RPMI7951 (cell line): ENCODE measurements at regions not wholly inside any gene's neighbourhood (a gene's known extent, or its start where the extent isn't known, plus 50 kb on each side); places are given as distances from the start of the nearest gene placed in this dataset.
A peak's percentile ranks its signal among the peaks of the same experiment; 100 is the strongest.
"Not testable (repeated sequence)": the region's sequence is repeated elsewhere in the genome, so short reads cannot be mapped to it uniquely, and the experiment has no call there.

Experiments used
- DNase-seq: peaks from one replicate; pipeline ENCODE4 v3.0.0-alpha.2; 2012; ENCODE audit warnings: low read depth

DNA sequence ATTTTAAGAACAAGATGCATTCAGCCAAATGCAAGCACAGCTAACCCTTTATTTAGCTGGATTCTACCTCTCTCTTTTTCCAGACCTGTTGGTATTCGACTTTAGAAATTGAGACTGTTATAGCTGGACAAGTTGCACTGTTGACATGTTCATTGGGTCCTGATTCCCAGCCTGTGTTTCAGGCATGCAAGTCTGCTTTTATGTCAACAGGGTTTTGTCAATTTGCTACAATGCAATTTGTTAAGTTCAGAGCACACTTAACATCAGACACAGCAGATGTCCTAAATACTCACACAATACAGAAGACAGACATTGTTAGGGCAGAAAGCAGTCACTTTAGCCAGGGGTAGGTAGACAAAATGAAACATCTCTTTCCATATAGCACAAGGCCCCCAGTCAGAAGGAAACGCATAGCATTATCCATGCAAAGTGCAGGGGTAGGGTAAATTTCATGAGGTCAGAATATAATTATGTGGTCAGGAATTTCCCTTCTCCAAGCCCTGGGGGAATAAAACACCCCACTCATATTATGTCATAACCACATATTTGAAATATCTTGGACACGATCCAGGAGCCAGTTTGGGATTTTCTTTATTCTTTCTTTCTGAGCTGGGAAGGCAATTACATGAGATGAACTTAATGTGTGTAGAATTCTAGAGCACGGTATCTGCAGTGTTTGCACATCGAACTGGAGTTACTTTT, 504.1 kb downstream of the NTRK3 start:
- DNase-seq = peak; percentile 88

DNA sequence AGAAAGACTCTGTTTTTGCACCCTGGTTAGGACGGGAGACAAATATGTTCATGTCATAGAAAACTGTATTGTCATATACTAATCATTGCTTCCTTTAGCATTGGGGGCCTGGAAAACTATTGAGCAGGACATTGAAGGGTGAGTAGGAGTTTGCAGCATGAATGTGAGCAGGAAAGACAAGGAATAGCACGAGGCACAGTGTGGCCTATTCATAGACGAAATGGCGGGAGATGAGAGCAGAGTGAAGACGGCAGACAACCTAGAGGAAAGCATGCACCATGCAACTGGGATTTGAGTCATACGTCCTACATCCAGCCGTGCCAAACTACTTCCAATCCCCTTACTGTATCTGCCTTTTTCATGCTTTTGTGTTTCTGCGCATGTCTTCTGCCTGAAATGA, 508.1 kb downstream of the NTRK3 start:
- DNase-seq = peak; percentile 49

GRCh38 chr15:87747087-87747486, 509.5 kb downstream of the NTRK3 start:
- no peak for DNase-seq

DNA sequence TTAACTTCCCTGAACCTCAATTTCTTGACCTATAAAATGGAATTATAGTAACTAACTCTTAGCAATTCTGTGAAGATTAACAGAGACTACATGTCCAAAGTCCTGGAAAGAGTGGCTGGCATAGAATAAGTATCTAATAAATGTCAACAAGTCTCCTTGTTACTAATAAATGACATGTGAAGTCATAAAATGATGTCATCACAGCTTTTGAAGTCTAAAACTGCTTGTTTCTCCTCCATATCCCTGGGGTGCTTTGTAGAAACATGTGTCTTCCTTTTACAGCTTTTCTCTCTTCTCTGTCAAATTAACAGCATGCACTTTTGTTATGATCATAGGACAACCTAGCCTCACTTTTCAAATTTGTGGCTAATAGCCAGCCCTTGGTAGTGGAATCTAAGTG, 510.2 kb downstream of the NTRK3 start:
- DNase-seq = no peak

DNA sequence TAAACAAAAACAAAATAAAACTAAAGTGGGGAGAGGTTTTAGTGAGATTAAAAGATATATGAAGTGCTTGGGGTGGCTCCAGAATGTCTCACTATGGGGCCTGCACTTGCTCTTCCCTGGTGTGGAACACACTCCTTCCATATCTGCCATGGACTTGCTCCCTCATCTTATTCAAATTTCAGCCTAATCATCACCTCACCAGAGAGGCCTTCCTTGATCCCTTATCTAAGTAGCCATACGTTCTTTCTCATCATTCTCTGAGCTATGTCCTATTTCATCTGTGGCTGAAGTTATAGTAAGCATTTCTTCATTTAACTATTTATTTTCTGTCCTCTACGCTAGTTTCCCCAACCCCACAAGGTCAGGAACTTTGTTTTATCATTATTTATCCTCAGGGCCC, 511.7 kb downstream of the NTRK3 start:
- no peak for DNase-seq

- no peak for DNase-seq
These were observed 513.0 kb downstream of the NTRK3 start for GRCh38 chr15:87743562-87743961.

- peak; percentile 67 for DNase-seq
These were observed 515.2 kb downstream of the NTRK3 start for GRCh38 chr15:87741350-87741749.

- no peak for DNase-seq
These were observed 515.7 kb downstream of the NTRK3 start for GRCh38 chr15:87740655-87741344.

- DNase-seq = peak; percentile 27
These were observed 516.7 kb downstream of the NTRK3 start for GRCh38 chr15:87739866-87740265.

DNA sequence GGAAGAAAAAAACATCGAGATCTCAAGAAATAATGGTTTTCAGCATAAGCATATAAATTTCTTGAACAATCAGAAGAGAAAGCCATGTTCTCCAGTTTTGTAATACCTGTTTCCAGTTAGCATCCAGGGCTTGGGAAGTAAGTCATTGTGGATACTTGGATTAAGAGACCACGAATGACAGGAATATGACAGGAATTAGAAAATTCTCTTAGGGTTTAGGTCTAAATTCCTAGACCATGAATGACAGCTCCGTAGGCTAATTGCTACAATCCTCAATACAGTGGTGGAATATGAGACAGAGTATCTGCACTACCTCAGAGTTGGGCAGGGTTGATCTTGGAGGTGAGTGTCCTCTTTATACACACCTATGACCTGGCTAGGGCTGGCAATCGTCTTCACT, 517.5 kb downstream of the NTRK3 start:
- DNase-seq = no peak

- DNase-seq = not testable (repeated sequence)
These were observed 519.1 kb downstream of the NTRK3 start for GRCh38 chr15:87737460-87737859.

DNA sequence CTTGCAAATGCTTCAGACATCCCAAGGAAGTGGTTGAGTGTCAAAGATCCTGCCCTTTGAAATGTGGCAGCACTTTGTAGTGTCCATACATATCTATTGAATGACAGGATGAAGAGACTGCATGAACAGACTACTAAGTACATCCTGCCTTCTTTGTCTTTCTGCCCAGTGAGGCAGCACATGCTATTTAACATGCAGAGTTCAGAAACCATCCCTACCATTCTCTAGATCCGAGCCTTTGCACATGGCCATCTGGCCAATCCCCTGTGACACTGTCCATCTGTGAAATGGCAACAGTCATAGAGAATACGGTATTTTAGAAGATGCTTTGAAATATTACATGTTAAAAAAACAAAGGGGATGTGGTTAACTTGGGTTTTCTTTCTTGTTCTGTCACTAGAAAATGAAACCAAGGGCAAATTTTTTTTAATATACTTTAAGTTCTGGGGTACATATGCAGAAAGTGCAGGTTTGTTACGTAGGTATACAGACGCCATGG, 519.6 kb downstream of the NTRK3 start:
- no peak for DNase-seq

DNA sequence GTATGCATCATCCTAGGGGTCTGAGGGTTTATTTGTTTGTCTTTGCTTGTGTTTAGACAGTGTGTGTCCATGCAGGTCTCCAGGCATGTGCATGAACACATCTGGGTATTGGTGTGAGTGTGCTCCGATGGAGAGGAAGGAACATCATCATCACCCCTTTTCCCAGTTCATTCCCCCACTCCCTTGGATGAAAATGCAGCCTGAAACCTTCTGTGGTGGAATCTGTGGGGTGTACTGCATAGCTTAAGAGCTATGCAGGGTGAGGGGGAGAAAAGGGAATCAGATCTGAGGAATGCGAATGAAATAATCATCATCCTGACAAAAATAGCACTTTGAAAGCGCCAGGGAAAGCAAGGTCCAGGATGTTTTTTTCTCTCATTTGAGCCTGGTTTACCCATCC, 520.1 kb downstream of the NTRK3 start:
- no peak for DNase-seq

DNA sequence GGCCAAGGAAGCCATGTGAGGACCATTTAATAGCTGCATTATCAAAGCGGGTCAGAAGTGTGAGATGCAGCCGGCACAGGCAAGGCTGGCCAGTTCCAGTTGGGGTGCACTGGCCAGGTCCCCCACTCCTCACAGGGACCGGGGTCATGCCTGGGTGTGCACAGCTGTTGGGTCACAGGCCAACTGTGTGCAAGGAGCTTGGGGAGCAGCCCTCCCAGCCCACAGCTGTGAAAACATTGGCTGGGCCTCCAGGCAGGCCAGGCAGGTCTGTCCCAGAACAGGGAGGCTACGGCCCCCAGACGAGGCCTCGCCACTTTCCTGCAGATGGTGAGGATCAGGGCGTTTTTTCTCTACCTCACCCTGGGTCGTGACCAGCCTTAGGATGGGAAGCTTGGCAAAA, 521.0 kb downstream of the NTRK3 start:
- DNase-seq = no peak

- DNase-seq = no peak
These were observed 521.8 kb downstream of the NTRK3 start for GRCh38 chr15:87734571-87735373.

- no peak for DNase-seq
These were observed 522.6 kb downstream of the NTRK3 start for GRCh38 chr15:87733977-87734376.

DNA sequence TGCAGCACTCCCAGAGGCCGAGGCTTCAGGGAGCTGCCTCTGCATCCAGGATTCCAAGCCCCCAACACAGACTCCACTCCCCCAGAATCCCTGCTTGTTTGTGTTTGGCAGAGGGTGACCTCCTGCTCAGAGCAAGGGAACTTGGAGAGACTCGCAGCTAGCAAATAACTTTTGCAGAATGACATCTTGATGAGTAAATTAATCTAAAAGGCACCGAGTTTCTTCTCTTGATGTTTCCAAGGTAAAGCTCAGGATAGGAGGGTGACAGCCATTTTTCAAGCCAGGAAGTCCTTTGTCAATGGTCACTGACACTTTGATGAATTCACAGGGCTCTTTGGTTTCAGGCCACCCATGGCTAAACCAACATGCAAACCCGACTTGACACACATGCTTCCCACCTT, 523.0 kb downstream of the NTRK3 start:
- no peak for DNase-seq

- DNase-seq = peak; percentile 56
These were observed 523.6 kb downstream of the NTRK3 start for GRCh38 chr15:87732976-87733375.

GRCh38 chr15:87731630-87732029, 524.9 kb downstream of the NTRK3 start:
- no peak for DNase-seq

DNA sequence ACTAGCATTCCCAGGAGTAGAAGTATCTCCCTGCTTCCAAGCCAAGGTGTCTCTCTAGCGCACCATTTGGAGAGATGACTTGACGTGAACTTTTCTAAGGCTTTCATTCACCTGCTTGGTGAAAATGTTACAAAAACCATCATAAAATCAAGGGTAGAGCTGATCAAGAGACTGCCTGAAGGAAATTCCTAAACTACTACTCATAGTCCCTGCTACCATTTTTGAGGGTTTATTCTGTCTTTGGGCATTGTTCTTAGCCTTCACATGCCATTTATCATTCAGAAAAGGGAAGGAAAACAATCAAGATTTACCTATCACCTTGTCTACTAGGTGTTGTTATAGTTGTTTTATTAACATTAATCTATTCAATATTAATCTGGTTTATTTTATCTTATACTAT, 525.8 kb downstream of the NTRK3 start:
- peak; percentile 44 for DNase-seq

DNA sequence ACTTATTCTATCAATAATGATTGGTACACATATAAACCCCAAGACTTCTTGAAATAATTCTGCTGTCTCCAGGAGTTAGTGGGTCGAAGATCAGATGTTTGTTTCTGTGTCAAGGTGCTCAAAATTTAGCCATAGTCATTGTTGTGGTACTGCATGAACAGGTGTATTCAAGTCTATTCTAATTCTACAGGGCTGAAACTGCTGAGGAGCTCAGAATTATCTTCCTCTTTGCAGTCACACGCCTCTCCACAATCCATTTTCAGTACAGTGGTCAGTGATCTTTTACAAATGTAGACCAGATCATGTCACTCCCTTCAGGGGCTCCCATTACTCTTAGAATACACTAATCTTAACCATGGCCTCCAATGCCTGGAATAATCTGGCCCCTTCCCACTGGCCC, 527.5 kb downstream of the NTRK3 start:
- DNase-seq = no peak

GRCh38 chr15:87727073-87727472, 529.5 kb downstream of the NTRK3 start:
- no peak for DNase-seq

DNA sequence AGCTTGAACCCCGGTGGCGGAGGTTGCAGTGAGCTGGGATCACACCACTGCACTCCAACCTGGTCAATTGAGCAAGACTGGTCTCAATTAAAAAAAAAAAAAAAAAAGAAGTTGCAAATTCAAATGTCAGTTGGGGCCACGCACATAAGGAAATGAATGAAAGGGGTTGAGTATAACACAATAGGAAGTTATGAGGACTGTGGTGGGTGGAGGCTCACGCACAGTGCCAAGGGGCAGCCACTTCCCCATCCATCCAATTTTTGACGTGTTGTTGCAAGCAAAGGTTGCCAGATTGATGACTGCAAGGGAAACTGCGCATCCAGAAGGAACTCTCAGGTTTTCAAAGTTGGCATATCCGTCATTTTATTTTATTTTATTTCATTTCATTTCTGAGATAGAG, 532.2 kb downstream of the NTRK3 start:
- DNase-seq = no peak
